T-cell (primary cell): ENCODE measurements at regions not wholly inside any gene's neighbourhood (a gene's known extent, or its start where the extent isn't known, plus 50 kb on each side); places are given as distances from the start of the nearest gene placed in this dataset.
"Not testable (repeated sequence)": the region's sequence is repeated elsewhere in the genome, so short reads cannot be mapped to it uniquely, and the experiment has no call there.

ENCODE experiments used
- ATAC-seq, 4 experiments: fragments of 200-7000 bp in 3 of 4; fragments of 150-1000 bp in 1 of 4; cut with Tn5 transposase; replicated peaks in 1 of 4; 1 replicate in 3 of 4; 2 replicates in 1 of 4; pipeline ENCODE4 v1.10.0; 2021; ENCODE audit warnings: moderate library complexity in 3 of 4, mild to moderate bottlenecking in 2 of 4, moderate number of reproducible peaks in 1 of 4
- CTCF ChIA-PET, 2 donors: fragments of 300-600 bp; sonication (Branson Sonifier 250); formaldehyde crosslinking; loops; one replicate each; lab custom pipeline; 2022; ENCODE audit warnings: antibody characterized with exemption in 2 of 2; lab: Charles Lee
- POLR2A ChIA-PET, 2 donors: fragments of 300-600 bp; sonication (Branson Sonifier 250); formaldehyde crosslinking; loops; one replicate each; lab custom pipeline; 2022; ENCODE audit warnings: antibody characterized with exemption in 2 of 2; lab: Charles Lee
- DNase-seq, 35 experiments: peaks; one replicate each; pipeline versions ENCODE4 v3.0.0 to v3.0.0-alpha.2; 2013 to 2023
- H3K27ac ChIP-seq: one replicate; pipeline ENCODE4 v1.5.1; 2013; ENCODE audit warnings: low read length
- H3K27me3 ChIP-seq, 2 experiments: replicated peaks in 1 of 2; 1 replicate in 1 of 2; 2 replicates in 1 of 2; pipeline versions ENCODE4 v1.6.1 to v1.7.0; 2013; ENCODE audit warnings: low read length in 1 of 2, mixed read lengths in 1 of 2; ENCODE audit not compliant: control insufficient read depth in 2 of 2, insufficient read depth in 2 of 2; ENCODE audit errors: extremely low read depth in 1 of 2
- H3K36me3 ChIP-seq, 2 donors: 1 replicate in 1 of 2; 2 replicates in 1 of 2; pipeline versions ENCODE4 v1.6.1 to v1.7.0; 2013; ENCODE audit warnings: low read length in 1 of 2; ENCODE audit not compliant: control insufficient read depth in 2 of 2, insufficient read depth in 1 of 2; ENCODE audit errors: extremely low read depth in 1 of 2
- H3K4me1 ChIP-seq, 2 experiments: 1 replicate in 1 of 2; 2 replicates in 1 of 2; pipeline versions ENCODE4 v1.6.1 to v1.7.0; 2013; ENCODE audit warnings: low read length in 2 of 2, mixed read lengths in 1 of 2; ENCODE audit not compliant: insufficient read depth in 2 of 2, control insufficient read depth in 1 of 2; ENCODE audit errors: extremely low read depth in 1 of 2
- H3K4me3 ChIP-seq, 2 donors: 1 replicate in 1 of 2; 2 replicates in 1 of 2; pipeline versions ENCODE4 v1.5.1 to v1.7.0; 2013; ENCODE audit warnings: mild to moderate bottlenecking in 2 of 2, low read length in 1 of 2, moderate library complexity in 1 of 2; ENCODE audit not compliant: control insufficient read depth in 1 of 2; ENCODE audit errors: extremely low read depth in 1 of 2
- H3K9me3 ChIP-seq: 2 replicates; pipeline ENCODE4 v1.7.0; 2013
- H3K27ac Mint-ChIP-seq, 2 donors: one replicate each; pipeline ENCODE4 v1.8.0; 2020 to 2021; ENCODE audit warnings: mild to moderate bottlenecking in 2 of 2, mixed read lengths in 2 of 2
- H3K27me3 Mint-ChIP-seq, 2 donors: one replicate each; pipeline ENCODE4 v1.8.0; 2021 to 2022; ENCODE audit warnings: mixed read lengths in 2 of 2
- H3K36me3 Mint-ChIP-seq: one replicate; pipeline ENCODE4 v1.8.0; 2021; ENCODE audit warnings: mixed read lengths
- H3K4me1 Mint-ChIP-seq, 3 donors: one replicate each; pipeline ENCODE4 v1.8.0; 2020 to 2022; ENCODE audit warnings: mixed read lengths in 3 of 3, mild to moderate bottlenecking in 1 of 3
- H3K4me3 Mint-ChIP-seq, 3 donors: one replicate each; pipeline ENCODE4 v1.8.0; 2020 to 2022; ENCODE audit warnings: mild to moderate bottlenecking in 3 of 3, mixed read lengths in 3 of 3, moderate library complexity in 3 of 3
- H3K9me3 Mint-ChIP-seq, 3 donors: one replicate each; pipeline ENCODE4 v1.8.0; 2020 to 2022; ENCODE audit warnings: mixed read lengths in 3 of 3
- WGBS: methylation state at CpG from one replicate; pipeline ENCODE4 v1.1.5; 2013; ENCODE audit warnings: missing lambda C conversion rate; ENCODE audit not compliant: insufficient coverage; 5-methylcytosine and 5-hydroxymethylcytosine counted together

- Mint-ChIP-seq H3K4me1 (peaks cover 22 to 38% (median 35%) of the 10 kb centered on the region in 3 donors), H3K27ac (no peak overlapping the region), H3K27me3 (no peaks in the 10 kb centered on the region), H3K9me3 (peaks cover 4 to 12% (median 9%) of the 10 kb centered on the region in 3 donors), H3K36me3 (peaks cover 38% of the 10 kb centered on the region), H3K4me3 (no peak overlapping the region)
- DNase-seq (no peak), ATAC-seq (no peak)
- Histone ChIP-seq H3K36me3 (no peaks in the 10 kb centered on the region), H3K9me3 (no peaks in the 10 kb centered on the region), H3K27me3 (no peaks in the 10 kb centered on the region), H3K27ac (no peak overlapping the region), H3K4me1 (peaks cover 4 to 11% of the 10 kb centered on the region in 2 experiments), H3K4me3 (no peak overlapping the region)
- ChIA-PET POLR2A (no interaction called here), CTCF (no interaction called here)
- 57% methylated on average over 1 of the region's 3 CpGs for WGBS
Measured at GRCh38 chr14:71430678-71431376, 501.4 kb upstream of the RGS6 start.

DNA sequence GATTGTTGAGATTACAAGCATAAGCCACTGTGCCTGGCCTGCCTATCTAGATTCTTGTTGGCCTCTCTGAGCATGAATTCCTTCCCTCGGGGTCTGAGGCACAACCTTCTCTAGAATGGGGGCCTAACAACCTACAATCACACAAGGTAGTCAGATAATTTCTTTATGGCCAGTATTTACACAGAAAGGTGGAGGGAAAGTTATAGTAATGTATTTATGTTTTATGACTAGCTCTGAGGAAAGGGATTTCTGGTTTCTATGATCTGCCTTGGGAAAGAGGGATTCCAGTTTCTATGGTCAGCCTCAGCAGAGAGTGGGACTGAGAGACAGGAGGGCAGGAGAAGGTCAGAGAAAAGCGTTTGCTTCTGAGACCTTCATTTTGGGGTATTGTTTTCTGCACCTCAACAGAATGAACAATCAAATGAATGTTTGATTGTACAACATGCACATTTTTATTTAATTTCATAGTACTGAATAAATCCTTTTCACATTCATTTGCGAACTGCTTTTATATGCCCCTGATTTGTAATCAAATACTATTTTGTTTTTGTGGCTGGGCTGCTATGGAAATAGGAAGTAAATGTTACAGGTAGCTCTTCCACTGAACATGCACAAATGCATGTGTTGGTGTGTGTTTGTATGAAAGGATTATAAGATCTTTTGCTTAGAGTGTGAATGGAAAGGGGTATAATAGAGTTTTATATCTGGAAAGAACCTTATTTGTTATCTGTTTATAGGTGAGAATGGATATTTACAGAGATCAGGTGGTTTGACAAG lies 499.7 kb upstream of the RGS6 start:
- Mint-ChIP-seq H3K36me3 (peaks cover 25% of the 10 kb centered on the region), H3K27ac (no peak overlapping the region), H3K4me3 (no peak overlapping the region), H3K4me1 (peaks cover 22 to 36% (median 35%) of the 10 kb centered on the region in 3 donors), H3K9me3 (peaks cover under 1 to 6% (median under 1%) of the 10 kb centered on the region in 3 donors), H3K27me3 (no peaks in the 10 kb centered on the region)
- ChIA-PET POLR2A (interaction anchor here in 1 of 2 donors (0.6 kb wide), 1 partner anchor 66 kb away, joined by 12 read pairs; no protein-coding TSS in a partner anchor), CTCF (interaction anchor here (0.5 kb wide), 2 partner anchors 120 to 239 kb away, joined by 4 to 5 read pairs; no protein-coding TSS in a partner anchor)
- H3K36me3 ChIP-seq: no peaks in the 10 kb centered on the region
- DNase-seq: no peak
- no peak overlapping the region for H3K4me3 ChIP-seq
- peaks cover 4 to 11% of the 10 kb centered on the region in 2 experiments for H3K4me1 ChIP-seq
- no CpG with 5 or more reads among the region's 3 CpGs for WGBS
- no peaks in the 10 kb centered on the region for H3K27me3 ChIP-seq
- H3K9me3 ChIP-seq: no peaks in the 10 kb centered on the region
- no peak overlapping the region for H3K27ac ChIP-seq
- ATAC-seq: no peak

DNA sequence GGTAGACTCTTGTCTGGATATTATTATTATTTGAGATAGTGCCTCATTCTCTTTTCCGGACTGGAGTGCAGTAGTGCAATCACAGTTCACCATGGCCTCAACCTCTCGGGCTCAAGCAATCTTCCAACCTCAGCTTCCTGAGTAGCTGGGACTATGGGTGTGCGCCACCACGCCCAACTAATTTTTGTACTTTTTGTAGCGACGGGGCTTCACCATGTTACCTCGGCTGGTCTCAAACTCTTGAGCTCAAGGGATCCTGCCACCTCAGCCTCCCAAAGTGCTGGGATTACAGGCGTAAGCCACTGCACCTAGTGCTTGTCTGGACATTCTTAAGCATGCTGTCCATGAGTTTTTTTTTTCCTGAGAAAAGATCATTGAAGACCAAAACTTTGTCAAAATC lies 498.9 kb upstream of the RGS6 start:
- Mint-ChIP-seq H3K9me3 (peaks cover 0 to 4% (median 0%) of the 10 kb centered on the region in 3 donors), H3K4me3 (no peak overlapping the region), H3K27me3 (no peaks in the 10 kb centered on the region), H3K36me3 (peaks cover 25% of the 10 kb centered on the region), H3K27ac (no peak overlapping the region), H3K4me1 (peaks cover 29 to 41% (median 40%) of the 10 kb centered on the region in 3 donors)
- Histone ChIP-seq H3K4me1 (peaks cover 4 to 13% of the 10 kb centered on the region in 2 experiments), H3K4me3 (no peak overlapping the region), H3K9me3 (no peaks in the 10 kb centered on the region), H3K27me3 (no peaks in the 10 kb centered on the region), H3K36me3 (no peaks in the 10 kb centered on the region), H3K27ac (no peak overlapping the region)
- no peak for DNase-seq
- no peak for ATAC-seq
- WGBS: 97% methylated on average over 8 of the region's 8 CpGs
- CTCF ChIA-PET: no interaction called here
- POLR2A ChIA-PET: interaction anchor here in 1 of 2 donors (0.6 kb wide), 1 partner anchor 66 kb away, joined by 12 read pairs; no protein-coding TSS in a partner anchor

DNA sequence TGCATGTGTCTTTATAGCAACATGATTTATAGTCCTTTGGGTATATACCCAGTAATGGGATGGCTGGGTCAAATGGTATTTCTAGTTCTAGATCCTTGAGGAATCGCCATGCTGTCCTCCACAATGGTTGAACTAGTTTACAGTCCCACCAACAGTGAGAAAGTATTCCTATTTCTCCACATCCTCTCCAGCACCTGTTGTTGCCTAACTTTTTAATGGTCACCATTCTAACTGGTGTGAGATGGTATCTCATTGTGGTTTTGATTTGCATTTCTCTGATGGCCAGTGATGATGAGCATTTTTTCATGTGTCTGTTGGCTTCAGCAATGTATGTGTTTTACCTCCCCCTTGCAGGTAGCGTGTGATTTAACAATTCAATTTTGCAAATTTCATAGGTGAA lies 496.6 kb upstream of the RGS6 start:
- POLR2A ChIA-PET, H3K9me3 ChIP-seq, H3K27ac ChIP-seq, H3K4me3 Mint-ChIP-seq, CTCF ChIA-PET, ATAC-seq, H3K27ac Mint-ChIP-seq, H3K9me3 Mint-ChIP-seq, H3K27me3 Mint-ChIP-seq, DNase-seq, H3K27me3 ChIP-seq, H3K36me3 ChIP-seq, H3K4me1 ChIP-seq, H3K4me3 ChIP-seq: not testable (repeated sequence)
- Mint-ChIP-seq H3K4me1 (peaks cover 26 to 40% (median 31%) of the 10 kb centered on the region in 3 donors), H3K36me3 (peaks cover 36% of the 10 kb centered on the region)
- WGBS: no CpG with 5 or more reads among the region's 2 CpGs

DNA sequence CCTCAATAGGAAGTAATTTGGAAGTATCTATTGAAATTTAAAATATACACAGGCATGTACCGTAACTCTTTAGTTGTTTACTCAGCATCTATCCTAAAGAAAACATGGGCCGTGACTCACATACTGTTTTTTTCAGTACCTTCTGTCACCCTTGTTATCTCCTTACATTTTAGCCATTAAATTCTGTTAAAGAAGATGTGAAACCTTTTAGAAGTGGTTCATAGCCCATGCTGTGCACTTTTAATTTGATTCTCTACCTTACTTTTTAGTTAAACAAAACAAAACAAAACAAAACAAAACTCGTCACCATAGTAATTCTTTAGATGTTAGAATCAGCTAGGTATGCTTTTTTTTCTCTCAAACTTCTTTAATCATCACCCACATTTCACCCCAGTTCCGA lies 494.4 kb upstream of the RGS6 start:
- ATAC-seq: peak in 1 of 4 experiments; percentile 31

DNA sequence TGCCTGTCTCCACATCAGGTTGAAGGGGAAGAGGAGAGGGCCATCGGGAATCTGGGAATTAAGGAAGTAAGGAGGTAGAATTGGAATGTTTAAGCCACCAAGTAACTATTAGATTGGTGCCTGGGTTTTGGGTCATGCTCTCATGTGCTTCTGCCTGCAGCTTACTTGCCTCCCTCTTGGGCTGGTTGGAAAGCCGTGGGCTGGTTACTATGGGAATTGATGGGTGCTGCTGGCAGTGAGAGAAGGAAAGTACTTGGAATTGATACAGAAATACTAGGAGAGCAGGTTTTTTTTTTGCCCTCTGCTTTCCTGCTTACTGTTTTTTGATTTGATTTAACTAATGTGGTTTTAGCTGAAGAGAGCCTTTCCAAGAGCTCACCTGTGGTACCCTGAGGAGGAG lies 493.5 kb upstream of the RGS6 start:
- Mint-ChIP-seq H3K36me3 (peaks cover 41% of the 10 kb centered on the region), H3K27ac (no peak overlapping the region), H3K27me3 (no peaks in the 10 kb centered on the region), H3K9me3 (peaks cover 0 to 4% (median 0%) of the 10 kb centered on the region in 3 donors), H3K4me3 (no peak overlapping the region), H3K4me1 (peaks cover 10 to 28% (median 16%) of the 10 kb centered on the region in 3 donors)
- Histone ChIP-seq H3K4me3 (no peak overlapping the region), H3K36me3 (peaks cover 0 to 4% of the 10 kb centered on the region in 2 donors), H3K27me3 (no peaks in the 10 kb centered on the region), H3K9me3 (no peaks in the 10 kb centered on the region), H3K27ac (no peak overlapping the region), H3K4me1 (peaks cover 0 to 4% of the 10 kb centered on the region in 2 experiments)
- WGBS: 0% methylated on average over 1 of the region's 2 CpGs
- DNase-seq: no peak
- ChIA-PET POLR2A (interaction anchor here in 1 of 2 donors (0.6 kb wide), 1 partner anchor 34 kb away, joined by 3 read pairs; no protein-coding TSS in a partner anchor), CTCF (no interaction called here)
- ATAC-seq: no peak

More for the DNA sequence above, 494.4 kb upstream of the RGS6 start:
- Histone ChIP-seq H3K27ac (no peak overlapping the region), H3K27me3 (no peaks in the 10 kb centered on the region), H3K36me3 (peaks cover 0 to 4% of the 10 kb centered on the region in 2 donors), H3K9me3 (no peaks in the 10 kb centered on the region), H3K4me1 (peaks cover 0 to 4% of the 10 kb centered on the region in 2 experiments), H3K4me3 (no peak overlapping the region)
- no peaks in the 10 kb centered on the region for H3K27me3 Mint-ChIP-seq
- H3K27ac Mint-ChIP-seq: no peak overlapping the region
- peaks cover 0 to 4% (median 0%) of the 10 kb centered on the region in 3 donors for H3K9me3 Mint-ChIP-seq
- no peak overlapping the region for H3K4me3 Mint-ChIP-seq
- H3K4me1 Mint-ChIP-seq: peaks cover 15 to 29% (median 17%) of the 10 kb centered on the region in 3 donors
- no peak for DNase-seq
- ChIA-PET POLR2A (no interaction called here), CTCF (no interaction called here)
- WGBS: no CpG with 5 or more reads among the region's 4 CpGs
- H3K36me3 Mint-ChIP-seq: peaks cover 41% of the 10 kb centered on the region
